ENCODE measurements at regions not wholly inside any gene's neighbourhood (a gene's known extent, or its start where the extent isn't known, plus 50 kb on each side); places are given as distances from the start of the nearest gene placed in this dataset.
"Not testable (repeated sequence)": the region's sequence is repeated elsewhere in the genome, so short reads cannot be mapped to it uniquely, and the experiment has no call there.

- no peak overlapping the region for H3K4me3 ChIP-seq (replicated peaks; ENCODE audit: low read depth, low read length)
- TF ChIP-seq, protein P1, sequence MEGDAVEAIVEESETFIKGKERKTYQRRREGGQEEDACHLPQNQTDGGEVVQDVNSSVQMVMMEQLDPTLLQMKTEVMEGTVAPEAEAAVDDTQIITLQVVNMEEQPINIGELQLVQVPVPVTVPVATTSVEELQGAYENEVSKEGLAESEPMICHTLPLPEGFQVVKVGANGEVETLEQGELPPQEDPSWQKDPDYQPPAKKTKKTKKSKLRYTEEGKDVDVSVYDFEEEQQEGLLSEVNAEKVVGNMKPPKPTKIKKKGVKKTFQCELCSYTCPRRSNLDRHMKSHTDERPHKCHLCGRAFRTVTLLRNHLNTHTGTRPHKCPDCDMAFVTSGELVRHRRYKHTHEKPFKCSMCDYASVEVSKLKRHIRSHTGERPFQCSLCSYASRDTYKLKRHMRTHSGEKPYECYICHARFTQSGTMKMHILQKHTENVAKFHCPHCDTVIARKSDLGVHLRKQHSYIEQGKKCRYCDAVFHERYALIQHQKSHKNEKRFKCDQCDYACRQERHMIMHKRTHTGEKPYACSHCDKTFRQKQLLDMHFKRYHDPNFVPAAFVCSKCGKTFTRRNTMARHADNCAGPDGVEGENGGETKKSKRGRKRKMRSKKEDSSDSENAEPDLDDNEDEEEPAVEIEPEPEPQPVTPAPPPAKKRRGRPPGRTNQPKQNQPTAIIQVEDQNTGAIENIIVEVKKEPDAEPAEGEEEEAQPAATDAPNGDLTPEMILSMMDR (IDR thresholded peaks at IDR 0.05; ENCODE audit: low read length, missing control alignments), result no peak
Observed at GRCh38 chr1:9465640-9466039, 73.6 kb upstream of the SLC25A33 start.

DNA sequence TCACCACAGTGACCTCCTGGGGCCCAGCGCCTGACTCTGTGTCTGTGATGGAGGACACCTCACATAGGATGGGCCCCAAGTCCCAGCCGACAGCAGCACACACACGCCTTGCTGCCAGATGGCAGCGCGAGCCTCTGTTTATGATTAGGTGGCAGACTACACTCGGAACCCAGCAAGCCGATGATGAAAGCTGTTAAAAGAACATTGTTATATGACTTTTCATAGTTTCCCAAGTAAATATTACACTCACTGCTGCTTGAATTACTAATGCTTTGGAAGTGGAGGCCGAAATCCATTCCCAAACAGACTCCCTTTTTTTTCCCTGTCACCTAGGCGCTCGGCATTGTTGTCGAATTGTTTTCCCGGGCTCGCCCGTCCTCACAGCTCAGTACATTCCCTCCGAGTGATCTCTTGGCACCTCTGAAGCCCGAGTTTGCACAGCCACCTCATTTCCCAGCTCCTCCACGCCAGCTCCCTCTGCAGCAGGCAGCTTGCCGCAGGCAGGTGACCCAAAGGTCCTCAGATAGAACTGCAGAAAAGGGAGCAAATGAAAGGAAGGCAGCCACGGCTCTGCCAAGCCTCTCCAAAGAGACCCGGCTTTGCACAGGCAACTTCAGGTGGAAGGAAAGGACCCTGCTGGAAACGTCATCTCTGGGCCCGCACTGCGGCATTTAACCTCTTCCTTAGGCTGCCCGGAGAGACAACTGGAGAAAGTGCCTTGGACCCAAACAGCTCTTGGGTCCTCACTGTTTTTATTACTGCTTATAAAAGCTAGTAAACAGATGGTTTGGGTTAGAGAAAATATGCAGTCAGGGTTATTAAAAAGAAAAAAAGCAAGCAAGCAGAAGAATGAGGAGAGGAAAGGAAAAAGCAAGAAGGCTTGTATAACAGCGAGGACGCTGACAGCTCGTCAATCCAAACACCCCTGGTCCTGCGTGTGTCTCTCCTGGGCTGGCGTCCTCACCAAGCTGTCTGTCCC is 72.2 kb upstream of the SLC25A33 start:
- TF ChIP-seq, protein P1 (IDR thresholded peaks at IDR 0.05; ENCODE audit: low read length, missing control alignments), result no peak
- DNase-seq (ENCODE audit: low read depth), result no peak
- no peak overlapping the region for H3K4me3 ChIP-seq (replicated peaks; ENCODE audit: low read depth, low read length)

More at GRCh38 chr1:9465640-9466039, 73.6 kb upstream of the SLC25A33 start:
- no peak for DNase-seq (ENCODE audit: low read depth)

GRCh38 chr1:9469882-9470281 is 69.4 kb upstream of the SLC25A33 start:
- DNase-seq (ENCODE audit: low read depth); H3K4me3 ChIP-seq (replicated peaks; ENCODE audit: low read depth, low read length): not testable (repeated sequence)

DNA sequence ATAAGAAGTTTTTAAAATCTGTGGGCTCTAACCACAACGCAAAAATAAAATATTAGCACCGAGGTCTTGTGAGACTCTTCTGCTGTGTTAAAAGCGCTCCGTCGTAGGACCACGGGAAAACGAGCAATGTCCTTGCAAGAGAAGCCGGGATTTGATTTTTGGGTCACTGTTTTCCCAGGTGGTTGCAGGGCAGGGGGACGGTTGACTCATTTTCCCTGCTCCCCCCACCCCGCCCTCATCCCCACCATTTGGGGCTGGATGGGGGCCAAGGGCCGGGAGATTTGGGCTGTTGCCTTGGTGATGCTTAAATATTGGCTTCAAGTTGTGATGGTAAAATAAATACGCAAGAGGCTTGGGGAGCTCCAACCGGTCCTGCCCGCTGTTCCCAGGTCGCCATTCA is 67.6 kb upstream of the SLC25A33 start:
- DNase-seq (ENCODE audit: low read depth), result no peak
- TF ChIP-seq, protein P1 (IDR thresholded peaks at IDR 0.05; ENCODE audit: low read length, missing control alignments), result no peak
- no peak overlapping the region for H3K4me3 ChIP-seq (replicated peaks; ENCODE audit: low read depth, low read length)

GRCh38 chr1:9472386-9473031 is 66.8 kb upstream of the SLC25A33 start:
- TF ChIP-seq, protein P1 (IDR thresholded peaks at IDR 0.05; ENCODE audit: low read length, missing control alignments), result no peak
- no peak for DNase-seq (ENCODE audit: low read depth)
- no peak overlapping the region for H3K4me3 ChIP-seq (replicated peaks; ENCODE audit: low read depth, low read length)

DNA sequence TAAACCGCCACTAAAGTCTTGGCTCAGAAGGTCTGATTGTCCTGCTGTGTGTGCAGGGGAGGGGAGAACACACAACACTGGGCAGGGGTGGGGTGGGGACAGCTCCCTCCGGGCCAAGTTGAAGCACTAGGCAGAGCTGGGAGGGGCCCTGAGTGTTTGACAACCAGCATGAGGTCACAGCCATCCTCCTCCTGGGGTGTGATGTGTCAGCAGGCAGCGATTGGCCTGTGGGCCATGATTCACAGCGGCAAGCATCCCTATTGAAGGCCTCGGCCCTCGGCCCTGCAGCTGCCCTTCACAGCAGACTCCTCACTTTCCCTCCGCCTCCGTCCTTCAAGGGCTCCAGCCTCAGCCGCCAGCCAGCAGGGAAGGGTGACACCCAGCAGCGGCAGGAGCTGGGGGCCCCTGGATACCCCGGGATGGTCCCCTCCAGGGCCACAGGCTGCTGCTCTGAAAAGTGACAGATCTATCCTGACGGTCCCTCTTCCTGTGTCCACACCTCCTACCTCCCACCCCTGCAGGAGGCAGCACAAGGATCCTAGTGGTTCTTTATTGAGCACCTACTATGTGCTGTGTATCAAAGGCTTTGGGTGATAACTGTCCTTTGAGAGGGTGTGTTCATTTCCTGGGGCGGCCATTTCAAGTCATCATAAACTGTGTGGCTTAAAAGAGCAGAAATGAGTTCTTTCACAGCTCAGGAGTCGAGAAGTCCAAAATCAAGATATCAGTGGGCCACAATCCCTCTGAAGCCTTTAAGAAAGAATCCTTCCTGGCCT is 66.0 kb upstream of the SLC25A33 start:
- DNase-seq (ENCODE audit: low read depth), result peak; percentile 87
- TF ChIP-seq, protein P1 (IDR thresholded peaks at IDR 0.05; ENCODE audit: low read length, missing control alignments), result no peak
- no peak overlapping the region for H3K4me3 ChIP-seq (replicated peaks; ENCODE audit: low read depth, low read length)
